ENCODE measurements at regions not wholly inside any gene's neighbourhood (a gene's known extent, or its start where the extent isn't known, plus 50 kb on each side); places are given as distances from the start of the nearest gene placed in this dataset.
"Not testable (repeated sequence)": the region's sequence is repeated elsewhere in the genome, so short reads cannot be mapped to it uniquely, and the experiment has no call there.

DNA sequence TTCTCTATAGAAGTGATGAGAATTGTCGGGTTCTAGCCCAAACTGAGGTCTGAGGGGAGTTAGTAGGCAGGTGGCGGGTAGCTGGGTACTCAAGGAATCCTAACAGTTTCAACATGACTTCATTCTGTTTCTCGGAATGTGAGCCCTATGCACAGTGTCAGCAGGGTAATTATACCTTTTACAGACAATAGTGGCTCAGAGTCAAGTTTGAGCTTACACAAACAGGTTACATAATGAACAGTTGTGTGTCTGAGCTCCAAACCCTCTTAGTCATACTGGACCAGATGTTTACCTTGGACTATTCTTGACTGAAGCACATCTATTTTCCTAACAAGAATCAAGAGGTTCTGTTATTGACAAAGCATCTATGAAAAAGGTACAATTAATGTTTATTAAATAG is 1066.7 kb upstream of the PCDH20 start:
- Histone ChIP-seq H3K4me3 (ENCODE audit: low read depth, low read length) (no peak overlapping the region), H3K4me1 (ENCODE audit: insufficient read depth) (no peaks in the 10 kb centered on the region), H3K27ac (ENCODE audit: low read depth) (no peak overlapping the region), H3K36me3 (ENCODE audit: insufficient read depth) (no peaks in the 10 kb centered on the region)
- WGBS, result 87% methylated on average over 3 of the region's 3 CpGs
- no peak for DNase-seq (ENCODE audit: extremely low spot score)

DNA sequence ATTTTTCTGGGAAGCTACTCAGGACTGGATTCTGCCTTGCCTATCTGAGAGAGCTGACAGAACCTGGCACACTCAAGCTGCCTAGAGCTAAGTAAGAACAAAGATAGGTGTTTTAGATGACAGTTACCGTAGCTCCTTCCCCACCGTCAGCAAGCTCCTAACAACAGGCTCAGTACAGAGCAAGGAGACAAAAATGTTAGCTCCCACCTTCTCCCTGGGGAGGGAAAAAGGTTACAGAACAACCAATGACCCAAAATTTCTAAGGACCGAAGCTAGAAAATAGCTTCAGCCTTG is 1058.2 kb upstream of the PCDH20 start:
- no peak overlapping the region for H3K4me3 ChIP-seq (ENCODE audit: low read depth, low read length)
- no peaks in the 10 kb centered on the region for H3K4me1 ChIP-seq (ENCODE audit: insufficient read depth)
- WGBS, result 81% methylated on average over 3 of the region's 3 CpGs
- DNase-seq (ENCODE audit: extremely low spot score), result no peak
- no peak overlapping the region for H3K27ac ChIP-seq (ENCODE audit: low read depth)
- H3K36me3 ChIP-seq (ENCODE audit: insufficient read depth), result no peaks in the 10 kb centered on the region

DNA sequence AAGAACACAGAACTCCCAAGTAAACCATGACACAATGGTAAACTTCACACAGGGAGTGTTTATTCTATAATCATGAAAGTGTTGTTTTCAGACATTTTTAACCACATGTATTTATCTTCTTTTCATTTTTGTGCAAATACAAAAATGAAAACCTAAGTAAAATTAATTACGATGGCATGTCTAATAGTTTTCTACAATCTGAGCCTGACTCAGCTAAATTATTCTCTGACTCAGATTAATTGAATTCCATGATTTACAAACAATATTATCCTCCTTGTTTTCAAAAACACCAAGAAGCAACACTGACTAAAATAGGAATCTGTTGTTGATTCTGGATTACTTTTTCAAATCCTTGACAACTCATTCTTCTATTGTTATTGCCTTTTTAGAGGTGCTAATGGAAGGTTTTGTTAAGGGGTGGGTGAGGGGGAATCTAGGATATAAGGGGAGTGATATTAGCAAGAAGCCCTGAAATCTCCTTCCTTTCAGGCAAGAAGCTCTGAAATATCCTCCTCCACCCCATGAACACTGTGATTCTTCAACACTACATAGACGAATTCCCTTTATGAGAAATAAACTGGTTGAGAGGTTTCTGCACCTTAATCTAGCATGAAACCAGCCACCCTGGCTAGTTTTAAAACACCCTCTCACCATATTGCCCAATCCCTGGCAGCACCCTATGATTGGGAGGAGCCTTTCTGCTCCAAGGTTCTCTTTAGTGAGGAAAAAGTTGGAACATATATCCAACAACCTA is 1057.7 kb upstream of the PCDH20 start:
- Histone ChIP-seq H3K36me3 (ENCODE audit: insufficient read depth) (no peaks in the 10 kb centered on the region), H3K27ac (ENCODE audit: low read depth) (no peak overlapping the region), H3K4me3 (ENCODE audit: low read depth, low read length) (no peak overlapping the region), H3K4me1 (ENCODE audit: insufficient read depth) (no peaks in the 10 kb centered on the region)
- no peak for DNase-seq (ENCODE audit: extremely low spot score)
- WGBS, result 78% methylated on average over 2 of the region's 2 CpGs

DNA sequence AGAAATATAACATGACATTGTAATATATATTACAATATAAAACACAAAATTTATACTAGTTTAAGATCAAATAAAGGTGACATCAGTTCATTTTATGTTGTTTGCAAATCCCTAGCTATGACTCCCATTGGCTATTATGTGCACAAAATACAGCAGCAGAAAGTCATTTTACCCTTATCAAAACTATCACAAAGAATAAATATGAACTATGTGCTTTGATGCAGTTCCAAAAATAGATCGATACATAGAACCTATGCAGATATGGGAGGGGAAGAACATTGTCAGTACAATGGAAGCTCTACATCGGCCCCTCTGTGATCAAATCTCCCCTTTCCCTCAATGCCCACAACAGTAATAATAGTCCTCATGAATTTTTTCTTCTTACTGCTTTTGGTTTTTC is 1038.1 kb upstream of the PCDH20 start:
- WGBS, result 82% methylated on average over 2 of the region's 2 CpGs

DNA sequence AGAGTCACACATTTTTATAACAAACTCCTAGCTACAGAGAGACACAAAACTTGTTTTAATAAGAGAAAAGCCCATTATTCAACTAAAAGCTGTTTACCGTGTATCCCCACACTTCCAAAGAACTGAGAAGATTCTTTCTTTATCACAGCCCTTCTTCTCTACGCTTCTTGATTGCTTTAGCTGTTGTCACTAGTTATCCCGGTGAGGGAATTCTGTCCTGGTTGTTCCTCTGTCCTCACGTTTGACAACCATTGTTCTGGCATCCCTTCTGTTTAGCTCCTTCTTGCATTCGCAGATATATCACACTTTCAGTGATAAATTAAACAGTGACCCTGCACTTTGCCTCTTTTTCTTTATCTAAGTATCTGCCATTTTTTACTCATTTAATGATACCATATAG is 1035.1 kb upstream of the PCDH20 start:
- no peak overlapping the region for H3K27ac ChIP-seq (ENCODE audit: low read depth)
- no peak for DNase-seq (ENCODE audit: extremely low spot score)
- 53% methylated on average over 5 of the region's 5 CpGs for WGBS
- no peaks in the 10 kb centered on the region for H3K4me1 ChIP-seq (ENCODE audit: insufficient read depth)
- no peaks in the 10 kb centered on the region for H3K36me3 ChIP-seq (ENCODE audit: insufficient read depth)
- H3K4me3 ChIP-seq (ENCODE audit: low read depth, low read length), result no peak overlapping the region

More for the DNA sequence above, 1038.1 kb upstream of the PCDH20 start:
- Histone ChIP-seq H3K27ac (ENCODE audit: low read depth) (no peak overlapping the region), H3K4me3 (ENCODE audit: low read depth, low read length) (no peak overlapping the region), H3K36me3 (ENCODE audit: insufficient read depth) (no peaks in the 10 kb centered on the region), H3K4me1 (ENCODE audit: insufficient read depth) (no peaks in the 10 kb centered on the region)
- DNase-seq (ENCODE audit: extremely low spot score), result no peak

DNA sequence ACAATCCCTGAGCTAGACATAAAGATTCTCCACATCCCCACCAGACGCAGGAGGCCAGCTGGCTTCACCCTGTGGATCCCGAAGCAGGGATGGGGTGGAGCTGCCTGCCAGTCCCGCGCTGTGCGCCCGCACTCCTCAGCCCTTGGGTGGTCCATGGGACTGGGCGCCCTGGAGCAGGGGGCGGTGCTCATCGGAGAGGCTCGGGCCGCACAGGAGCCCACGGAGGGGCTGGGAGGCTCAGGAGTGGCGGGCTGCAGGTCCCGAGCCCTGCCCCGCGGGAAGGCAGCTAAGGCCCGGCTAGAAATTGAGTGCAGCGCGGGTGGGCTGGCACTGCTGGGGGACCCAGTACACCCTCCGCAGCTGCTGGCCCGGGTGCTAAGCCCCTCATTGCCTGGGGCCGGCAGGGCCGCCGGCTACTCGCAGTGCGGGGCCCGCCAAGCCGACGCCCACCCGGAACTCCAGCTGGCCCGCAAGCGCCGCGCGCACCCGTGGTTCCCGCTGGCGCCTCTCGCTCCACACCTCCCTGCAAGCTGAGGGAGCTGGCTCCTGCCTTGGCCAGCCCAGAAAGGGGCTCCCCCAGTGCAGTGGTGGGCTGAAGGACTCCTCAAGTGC is 1032.2 kb upstream of the PCDH20 start:
- not testable (repeated sequence) for DNase-seq (ENCODE audit: extremely low spot score); H3K36me3 ChIP-seq (ENCODE audit: insufficient read depth); H3K4me3 ChIP-seq (ENCODE audit: low read depth, low read length); H3K4me1 ChIP-seq (ENCODE audit: insufficient read depth); H3K27ac ChIP-seq (ENCODE audit: low read depth)
- 96% methylated on average over 39 of the region's 39 CpGs for WGBS

DNA sequence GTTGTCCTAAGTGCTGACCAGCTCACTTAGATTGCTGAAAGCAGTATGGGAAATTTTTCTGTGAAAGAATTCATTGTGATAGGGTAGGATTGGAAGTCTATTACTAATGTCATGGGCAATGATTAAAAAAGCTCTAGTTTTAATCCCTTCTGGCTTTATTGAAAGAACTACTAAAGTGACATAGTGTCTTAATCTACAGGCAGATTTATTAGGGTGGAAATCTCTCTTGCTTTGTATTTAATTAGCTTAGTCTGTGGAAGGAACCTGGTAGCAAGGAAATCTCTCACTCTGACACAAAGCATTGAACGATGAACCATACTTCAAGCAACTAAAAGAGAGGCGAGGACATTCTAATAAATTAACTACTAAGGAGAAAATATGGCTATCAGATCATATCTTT is 1029.2 kb upstream of the PCDH20 start:
- Histone ChIP-seq H3K4me3 (ENCODE audit: low read depth, low read length) (no peak overlapping the region), H3K27ac (ENCODE audit: low read depth) (no peak overlapping the region), H3K4me1 (ENCODE audit: insufficient read depth) (no peaks in the 10 kb centered on the region), H3K36me3 (ENCODE audit: insufficient read depth) (no peaks in the 10 kb centered on the region)
- no peak for DNase-seq (ENCODE audit: extremely low spot score)
- 68% methylated on average over 2 of the region's 2 CpGs for WGBS

DNA sequence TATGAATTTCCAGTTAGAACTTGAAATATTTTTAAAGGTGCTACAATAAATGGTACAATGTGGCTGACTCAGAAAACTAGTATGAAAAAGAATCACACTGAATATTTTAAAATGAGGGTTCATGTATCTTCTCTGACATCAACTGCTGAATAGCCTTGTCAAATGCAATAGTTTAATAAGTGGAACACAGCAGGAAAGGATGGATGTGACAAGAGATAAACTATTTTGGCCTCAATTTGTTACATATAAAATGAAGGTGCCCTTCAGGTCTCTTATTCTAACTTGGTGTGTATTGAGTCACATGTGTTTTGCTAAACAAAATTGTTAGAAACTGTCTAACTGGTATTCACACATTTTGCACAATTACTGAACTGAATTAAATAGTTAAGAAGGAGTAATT is 1018.4 kb upstream of the PCDH20 start:
- H3K36me3 ChIP-seq (ENCODE audit: insufficient read depth), result no peaks in the 10 kb centered on the region
- H3K4me3 ChIP-seq (ENCODE audit: low read depth, low read length), result no peak overlapping the region
- no peaks in the 10 kb centered on the region for H3K4me1 ChIP-seq (ENCODE audit: insufficient read depth)
- H3K27ac ChIP-seq (ENCODE audit: low read depth), result no peak overlapping the region
- no peak for DNase-seq (ENCODE audit: extremely low spot score)

DNA sequence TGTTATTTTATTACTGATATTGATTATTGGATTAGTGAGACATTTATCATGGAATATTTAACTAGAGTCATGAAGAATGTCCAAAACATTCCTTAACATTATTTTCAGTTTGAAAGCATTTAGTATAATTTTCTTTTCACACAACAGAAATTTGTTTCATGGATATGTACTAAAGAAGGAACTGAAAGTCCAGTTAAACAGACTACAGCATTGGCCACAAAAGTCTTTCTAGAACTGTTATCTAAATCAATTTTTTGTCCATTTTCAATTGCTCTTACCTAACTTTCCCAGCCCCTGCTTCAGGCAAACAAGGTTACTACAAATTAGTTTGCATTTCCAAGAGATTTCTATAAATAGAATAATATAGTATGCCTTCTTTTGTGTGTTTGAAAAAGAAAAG is 1018.0 kb upstream of the PCDH20 start:
- no peaks in the 10 kb centered on the region for H3K36me3 ChIP-seq (ENCODE audit: insufficient read depth)
- no peaks in the 10 kb centered on the region for H3K4me1 ChIP-seq (ENCODE audit: insufficient read depth)
- H3K27ac ChIP-seq (ENCODE audit: low read depth), result no peak overlapping the region
- H3K4me3 ChIP-seq (ENCODE audit: low read depth, low read length), result no peak overlapping the region
- DNase-seq (ENCODE audit: extremely low spot score), result no peak

DNA sequence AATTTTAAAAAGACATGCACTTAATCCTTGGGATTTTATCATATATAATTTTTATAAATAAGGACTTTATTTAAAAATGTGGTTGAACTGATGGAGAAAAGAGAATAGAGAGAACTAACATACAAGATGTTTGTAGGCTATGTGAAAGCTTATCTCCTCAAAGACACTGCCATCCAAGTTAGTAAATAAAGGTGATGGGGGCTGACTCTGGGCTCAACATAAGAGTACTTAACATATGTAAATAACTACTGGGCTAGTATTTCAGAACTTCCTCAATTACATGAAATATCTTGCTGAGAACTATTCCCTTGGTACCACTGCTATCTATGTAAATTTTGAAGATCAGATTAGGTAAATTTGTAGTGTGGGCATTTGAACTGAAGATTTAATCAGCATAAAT is 1017.3 kb upstream of the PCDH20 start:
- Histone ChIP-seq H3K4me1 (ENCODE audit: insufficient read depth) (no peaks in the 10 kb centered on the region), H3K27ac (ENCODE audit: low read depth) (no peak overlapping the region), H3K4me3 (ENCODE audit: low read depth, low read length) (no peak overlapping the region), H3K36me3 (ENCODE audit: insufficient read depth) (no peaks in the 10 kb centered on the region)
- DNase-seq (ENCODE audit: extremely low spot score), result no peak

DNA sequence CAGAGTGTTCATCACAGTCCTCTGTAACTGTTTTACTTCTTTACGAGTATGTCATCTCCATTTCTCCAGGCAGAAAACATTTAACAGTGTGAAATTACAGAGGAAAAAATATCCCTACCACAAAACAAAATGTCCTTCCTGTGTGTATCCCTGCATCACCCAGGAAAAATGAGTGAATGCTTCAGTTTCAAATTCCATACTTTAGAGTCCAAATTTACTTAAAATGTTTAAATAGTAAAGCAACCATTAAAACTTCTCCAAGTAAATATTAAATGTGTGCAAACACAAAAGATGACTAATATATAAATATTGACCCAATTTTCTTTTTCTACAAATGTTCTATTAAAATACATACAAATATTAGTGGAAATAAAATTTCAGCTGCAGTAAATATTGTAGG is 1016.6 kb upstream of the PCDH20 start:
- no peaks in the 10 kb centered on the region for H3K4me1 ChIP-seq (ENCODE audit: insufficient read depth)
- H3K36me3 ChIP-seq (ENCODE audit: insufficient read depth), result no peaks in the 10 kb centered on the region
- H3K4me3 ChIP-seq (ENCODE audit: low read depth, low read length), result no peak overlapping the region
- 77% methylated on average over 1 of the region's 1 CpG for WGBS
- DNase-seq (ENCODE audit: extremely low spot score), result no peak
- H3K27ac ChIP-seq (ENCODE audit: low read depth), result no peak overlapping the region

DNA sequence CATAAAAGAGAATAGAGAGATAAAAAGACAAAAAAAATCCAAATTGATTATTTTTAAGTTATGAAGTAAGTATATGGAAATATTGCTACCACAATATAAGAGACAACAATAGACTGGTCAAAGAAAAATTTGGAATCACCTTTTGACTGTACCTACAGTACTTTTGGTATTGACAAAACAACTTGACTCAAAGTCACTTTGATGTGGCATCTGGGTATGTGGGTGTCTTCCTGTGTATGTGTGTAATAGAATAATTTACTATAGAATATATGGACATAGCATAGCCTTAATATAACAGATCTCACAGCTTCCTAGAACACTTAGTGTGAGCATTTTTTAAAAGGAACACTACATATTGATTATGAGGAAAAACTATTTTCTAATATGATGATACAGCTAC is 1016.2 kb upstream of the PCDH20 start:
- no peaks in the 10 kb centered on the region for H3K36me3 ChIP-seq (ENCODE audit: insufficient read depth)
- H3K27ac ChIP-seq (ENCODE audit: low read depth), result no peak overlapping the region
- DNase-seq (ENCODE audit: extremely low spot score), result no peak
- no peak overlapping the region for H3K4me3 ChIP-seq (ENCODE audit: low read depth, low read length)
- H3K4me1 ChIP-seq (ENCODE audit: insufficient read depth), result no peaks in the 10 kb centered on the region

DNA sequence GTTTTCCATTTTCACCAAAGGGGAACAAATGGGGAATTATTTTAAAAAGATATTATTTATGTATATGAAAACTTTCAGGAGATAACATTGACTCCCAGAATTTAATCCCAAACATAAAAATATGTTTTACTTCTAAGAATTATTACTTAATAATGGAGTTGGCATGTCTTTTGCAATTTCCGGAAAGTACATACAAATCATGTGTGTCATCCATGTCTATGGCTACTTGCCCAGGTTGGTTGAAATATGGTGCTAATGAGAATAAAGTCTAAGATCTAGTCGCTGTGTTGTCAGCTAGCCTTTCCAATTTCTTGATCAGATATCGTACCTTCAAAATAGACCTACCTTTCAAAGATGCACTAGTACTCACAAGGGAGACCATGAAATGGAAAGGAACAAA is 1003.2 kb upstream of the PCDH20 start:
- no peaks in the 10 kb centered on the region for H3K36me3 ChIP-seq (ENCODE audit: insufficient read depth)
- H3K4me1 ChIP-seq (ENCODE audit: insufficient read depth), result no peaks in the 10 kb centered on the region
- no peak for DNase-seq (ENCODE audit: extremely low spot score)
- H3K4me3 ChIP-seq (ENCODE audit: low read depth, low read length), result no peak overlapping the region
- H3K27ac ChIP-seq (ENCODE audit: low read depth), result no peak overlapping the region
- 84% methylated on average over 3 of the region's 3 CpGs for WGBS

DNA sequence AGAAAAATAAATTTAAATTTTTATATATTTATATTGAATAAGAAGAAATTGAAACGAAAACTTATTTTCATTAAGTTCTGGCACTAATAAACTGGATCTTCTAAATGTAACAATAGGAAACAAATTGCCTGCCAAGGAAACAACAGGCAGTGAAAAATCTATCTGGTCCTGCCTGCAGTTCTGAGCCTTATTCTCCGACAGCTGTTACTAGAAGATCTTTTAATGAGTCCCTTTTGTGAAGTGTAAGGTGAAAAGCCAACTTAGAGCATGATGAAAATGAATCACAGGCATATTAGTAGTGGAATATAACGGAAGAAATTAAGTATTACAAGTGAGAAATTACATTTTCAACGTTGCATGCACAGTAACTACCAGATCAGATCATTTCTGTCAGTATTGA is 1002.7 kb upstream of the PCDH20 start:
- Histone ChIP-seq H3K4me1 (ENCODE audit: insufficient read depth) (no peaks in the 10 kb centered on the region), H3K36me3 (ENCODE audit: insufficient read depth) (no peaks in the 10 kb centered on the region), H3K27ac (ENCODE audit: low read depth) (no peak overlapping the region), H3K4me3 (ENCODE audit: low read depth, low read length) (no peak overlapping the region)
- 70% methylated on average over 4 of the region's 4 CpGs for whole genome bisulfite sequencing
- DNase-seq (ENCODE audit: extremely low spot score), result no peak

DNA sequence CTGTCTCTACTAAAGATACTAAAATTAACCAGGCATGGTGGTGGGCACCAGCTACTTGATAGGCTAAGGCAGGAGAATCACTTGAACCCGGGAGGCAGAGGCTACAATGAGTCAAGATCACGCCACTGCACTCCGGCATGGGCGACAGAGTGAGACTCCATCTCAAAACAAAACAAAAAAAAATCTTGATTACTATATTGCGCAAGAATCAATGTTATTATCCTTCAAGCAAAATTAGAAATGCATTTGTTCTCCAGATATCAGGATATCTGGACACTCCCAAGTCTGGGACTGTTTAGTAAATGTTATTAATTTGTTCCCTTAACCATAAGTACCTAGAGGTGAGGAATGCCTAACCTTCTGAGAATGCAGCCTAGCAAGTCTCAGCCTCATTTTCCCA is 992.2 kb upstream of the PCDH20 start:
- no peak for DNase-seq (ENCODE audit: extremely low spot score)
- no peak overlapping the region for H3K27ac ChIP-seq (ENCODE audit: low read depth)

More for the DNA sequence above, 992.2 kb upstream of the PCDH20 start:
- Histone ChIP-seq H3K4me1 (ENCODE audit: insufficient read depth) (no peaks in the 10 kb centered on the region), H3K36me3 (ENCODE audit: insufficient read depth) (no peaks in the 10 kb centered on the region), H3K4me3 (ENCODE audit: low read depth, low read length) (no peak overlapping the region)
- WGBS, result 96% methylated on average over 5 of the region's 5 CpGs
